ENCODE measurements at regions not wholly inside any gene's neighbourhood (a gene's known extent, or its start where the extent isn't known, plus 50 kb on each side); places are given as distances from the start of the nearest gene placed in this dataset.

DNA sequence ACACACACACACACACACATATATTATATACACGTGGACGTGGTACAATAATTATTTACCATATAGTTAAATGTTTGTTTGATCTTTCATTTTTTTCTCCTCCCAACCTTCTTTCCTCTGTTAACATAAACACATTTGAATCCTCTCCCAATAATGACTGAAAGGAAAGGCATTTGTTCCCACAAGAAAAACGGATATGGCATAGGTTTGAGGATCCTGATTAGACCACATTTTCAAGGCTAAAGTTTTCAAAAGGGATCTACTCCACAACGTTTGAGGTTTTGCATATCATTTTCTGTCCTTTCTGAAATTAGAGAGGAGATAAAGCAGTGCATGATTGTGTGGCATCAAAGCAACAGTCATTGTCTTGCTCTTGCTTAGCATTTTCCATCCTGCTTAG lies 1883.4 kb downstream of the STIM2 start:
- TF ChIP-seq POLR2AphosphoS5 (IDR thresholded peaks at IDR 0.05; ENCODE audit: borderline replicate concordance, low read depth, low read length), result no peak
- no peak for TF ChIP-seq EZH2 (IDR thresholded peaks at IDR 0.05)
- TF ChIP-seq FOXP2 (optimal IDR thresholded peaks at IDR 0.05; ENCODE audit: control extremely low read depth, extremely low read length, insufficient read depth), result no peak
